WTC11 (cell line): ENCODE measurements at regions not wholly inside any gene's neighbourhood (a gene's known extent, or its start where the extent isn't known, plus 50 kb on each side); places are given as distances from the start of the nearest gene placed in this dataset.

Experiments
- ATAC-seq: fragments of 200-7000 bp; cut with Tn5 transposase; 2 replicates; pipeline ENCODE4 v1.10.0; 2021; ENCODE audit warnings: mild to moderate bottlenecking, moderate library complexity
- CTCF ChIA-PET: fragments of 300-600 bp; sonication (Branson Sonifier 250); formaldehyde crosslinking; loops from one replicate; lab custom pipeline; 2021; ENCODE audit warnings: antibody characterized with exemption; lab: Charles Lee
- POLR2A ChIA-PET: fragments of 350-600 bp; sonication (Branson Sonifier 250); formaldehyde crosslinking; loops from one replicate; lab custom pipeline; 2021; ENCODE audit warnings: antibody characterized with exemption; lab: Charles Lee
- DNase-seq: peaks from one replicate; pipeline ENCODE4 v3.0.0; 2021; ENCODE audit warnings: low spot score
- H3K27ac Mint-ChIP-seq: 2 replicates; pipeline ENCODE4 v1.8.0; 2021; ENCODE audit warnings: mixed read lengths
- H3K27me3 Mint-ChIP-seq: 2 replicates; pipeline ENCODE4 v1.8.0; 2021; ENCODE audit warnings: low read depth, mild to moderate bottlenecking, moderate library complexity, mixed read lengths
- H3K36me3 Mint-ChIP-seq: 2 replicates; pipeline ENCODE4 v1.8.0; 2021; ENCODE audit warnings: mixed read lengths
- H3K4me1 Mint-ChIP-seq: 2 replicates; pipeline ENCODE4 v1.8.0; 2022; ENCODE audit warnings: mixed read lengths
- H3K4me3 Mint-ChIP-seq: 2 replicates; pipeline ENCODE4 v1.8.0; 2021; ENCODE audit warnings: mild to moderate bottlenecking, moderate library complexity, mixed read lengths
- H3K9me3 Mint-ChIP-seq: 2 replicates; pipeline ENCODE4 v1.8.0; 2021; ENCODE audit warnings: mixed read lengths
- ATF1 ChIP-seq: sonication (generic); formaldehyde crosslinking; IDR thresholded peaks from 2 replicates; pipeline ENCODE4 v1.8.1; 2023; ENCODE audit warnings: mild to moderate bottlenecking, moderate library complexity, missing genetic modification reagents
- CREM ChIP-seq: sonication (generic); formaldehyde crosslinking; IDR thresholded peaks from 2 replicates; pipeline ENCODE4 v1.8.1; 2022; ENCODE audit warnings: mild to moderate bottlenecking, missing genetic modification reagents, moderate library complexity
- ELF4 ChIP-seq: sonication (generic); formaldehyde crosslinking; IDR thresholded peaks from 2 replicates; pipeline ENCODE4 v1.8.1; 2022; ENCODE audit warnings: low read depth, mild to moderate bottlenecking, moderate library complexity, missing genetic modification reagents
- EMX1 ChIP-seq: fragments of 250-450 bp; sonication (Bioruptor Pico); IDR thresholded peaks from 2 replicates; pipeline ENCODE4 v1.8.0; 2021; ENCODE audit warnings: mild to moderate bottlenecking
- FOXJ3 ChIP-seq: sonication (generic); formaldehyde crosslinking; IDR thresholded peaks from 2 replicates; pipeline ENCODE4 v1.9.0; 2021; ENCODE audit warnings: missing genetic modification reagents, mild to moderate bottlenecking, borderline replicate concordance
- FOXK1 ChIP-seq: sonication (generic); formaldehyde crosslinking; IDR thresholded peaks from 2 replicates; pipeline ENCODE4 v1.8.0; 2022; ENCODE audit warnings: mild to moderate bottlenecking, moderate library complexity, missing genetic modification reagents
- GABPB1 ChIP-seq: sonication (generic); formaldehyde crosslinking; IDR thresholded peaks from 2 replicates; pipeline ENCODE4 v1.8.1; 2023; ENCODE audit warnings: mild to moderate bottlenecking, missing genetic modification reagents
- GTF2I ChIP-seq: fragments of 250-450 bp; sonication (Bioruptor Pico); conservative IDR thresholded peaks from 2 replicates; pipeline ENCODE4 v1.4.0; 2021; ENCODE audit warnings: mild to moderate bottlenecking
- IRF2 ChIP-seq: sonication (generic); formaldehyde crosslinking; IDR thresholded peaks from 2 replicates; pipeline ENCODE4 v1.8.0; 2022; ENCODE audit warnings: low read depth, missing genetic modification reagents, borderline replicate concordance
- NFE2L1 ChIP-seq: sonication (generic); formaldehyde crosslinking; IDR thresholded peaks from 2 replicates; pipeline ENCODE4 v1.8.1; 2023; ENCODE audit warnings: missing genetic modification reagents
- RORB ChIP-seq: fragments of 250-450 bp; sonication (Bioruptor Pico); IDR thresholded peaks from 2 replicates; pipeline ENCODE4 v1.9.0; 2021; ENCODE audit warnings: mild to moderate bottlenecking
- SMAD4 ChIP-seq: sonication (generic); formaldehyde crosslinking; IDR thresholded peaks from 2 replicates; pipeline ENCODE4 v1.8.0; 2022; ENCODE audit warnings: mild to moderate bottlenecking, missing genetic modification reagents
- TCF7 ChIP-seq: sonication (generic); formaldehyde crosslinking; IDR thresholded peaks from 2 replicates; pipeline ENCODE4 v1.8.0; 2022; ENCODE audit warnings: mild to moderate bottlenecking, low read depth, missing genetic modification reagents, moderate library complexity
- TEAD1 ChIP-seq: sonication (generic); formaldehyde crosslinking; IDR thresholded peaks from 2 replicates; pipeline ENCODE4 v1.8.0; 2022; ENCODE audit warnings: mild to moderate bottlenecking, missing genetic modification reagents
- TEAD4 ChIP-seq: sonication (generic); formaldehyde crosslinking; IDR thresholded peaks from 2 replicates; pipeline ENCODE4 v1.8.0; 2022; ENCODE audit warnings: mild to moderate bottlenecking, missing genetic modification reagents
- ZBTB21 ChIP-seq: sonication (generic); formaldehyde crosslinking; IDR thresholded peaks from 2 replicates; pipeline ENCODE4 v1.8.1; 2023; ENCODE audit warnings: mild to moderate bottlenecking, missing genetic modification reagents, borderline replicate concordance
- ZNF416 ChIP-seq: fragments of 250-450 bp; sonication (Bioruptor Pico); IDR thresholded peaks from 2 replicates; pipeline ENCODE4 v1.9.0; 2021; ENCODE audit warnings: mild to moderate bottlenecking, inconsistent platforms
- TF ChIP-seq, protein P1 (sequence below): sonication (generic); formaldehyde crosslinking; conservative IDR thresholded peaks from 2 replicates; pipeline ENCODE4 v1.8.1; 2022; ENCODE audit warnings: mild to moderate bottlenecking, missing genetic modification reagents
- TF ChIP-seq, protein P2 (sequence below): sonication (generic); formaldehyde crosslinking; IDR thresholded peaks from 2 replicates; pipeline ENCODE4 v1.8.1; 2022; ENCODE audit warnings: low read depth, mild to moderate bottlenecking, moderate library complexity, missing genetic modification reagents, borderline replicate concordance
- TF ChIP-seq, protein P3 (sequence below): sonication (generic); formaldehyde crosslinking; IDR thresholded peaks from 2 replicates; pipeline ENCODE4 v1.8.0; 2023; ENCODE audit warnings: missing genetic modification reagents, mild to moderate bottlenecking, borderline replicate concordance
- TF ChIP-seq, protein P4 (sequence below): sonication (generic); formaldehyde crosslinking; IDR thresholded peaks from 2 replicates; pipeline ENCODE4 v1.8.0; 2023; ENCODE audit warnings: missing genetic modification reagents
- TF ChIP-seq, protein P5 (sequence below): sonication (generic); formaldehyde crosslinking; IDR thresholded peaks from 2 replicates; pipeline ENCODE4 v1.8.1; 2023; ENCODE audit warnings: mild to moderate bottlenecking, moderate library complexity, missing genetic modification reagents
- TF ChIP-seq, protein P6 (sequence below): fragments of 250-450 bp; sonication (Bioruptor Pico); IDR thresholded peaks from 2 replicates; pipeline ENCODE4 v1.8.0; 2021; ENCODE audit warnings: mild to moderate bottlenecking

DNA sequence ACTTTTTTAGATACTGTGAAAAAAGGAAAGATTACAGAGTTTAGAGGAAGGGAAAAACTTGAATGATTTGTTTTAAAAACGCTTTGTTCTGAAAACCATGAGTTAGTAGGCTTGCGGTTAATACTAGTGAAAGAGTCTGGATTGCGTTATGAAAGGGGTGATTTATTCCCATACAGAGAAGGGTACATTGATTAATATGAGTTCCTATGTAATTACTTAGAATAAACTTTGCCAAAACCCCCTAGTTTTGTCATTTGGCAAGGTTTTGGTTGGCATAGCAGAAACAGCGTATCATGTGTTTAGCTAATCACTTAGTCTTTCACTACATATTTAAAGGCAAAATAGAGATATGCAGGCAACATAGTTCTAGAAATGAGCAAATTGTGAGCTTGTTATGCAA, 91.2 kb upstream of the POT1 start:
- H3K27me3 Mint-ChIP-seq, result no peaks in the 10 kb centered on the region
- H3K4me3 Mint-ChIP-seq, result no peak overlapping the region
- H3K9me3 Mint-ChIP-seq, result no peaks in the 10 kb centered on the region
- POLR2A ChIA-PET, result no interaction called here
- DNase-seq (no peak), ATAC-seq (no peak)
- H3K36me3 Mint-ChIP-seq, result no peaks in the 10 kb centered on the region
- CTCF ChIA-PET, result no interaction called here
- H3K27ac Mint-ChIP-seq, result no peak overlapping the region
- TF ChIP-seq, protein P1, sequence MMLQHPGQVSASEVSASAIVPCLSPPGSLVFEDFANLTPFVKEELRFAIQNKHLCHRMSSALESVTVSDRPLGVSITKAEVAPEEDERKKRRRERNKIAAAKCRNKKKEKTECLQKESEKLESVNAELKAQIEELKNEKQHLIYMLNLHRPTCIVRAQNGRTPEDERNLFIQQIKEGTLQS (CRISPR knock-in tag), result no peak
- no peak for TF ChIP-seq SMAD4
- TF ChIP-seq ATF1 (CRISPR knock-in tag), result no peak
- TF ChIP-seq GTF2I (CRISPR knock-in tag), result no peak
- TF ChIP-seq FOXJ3 (CRISPR knock-in tag), result no peak
- TF ChIP-seq, protein P2, sequence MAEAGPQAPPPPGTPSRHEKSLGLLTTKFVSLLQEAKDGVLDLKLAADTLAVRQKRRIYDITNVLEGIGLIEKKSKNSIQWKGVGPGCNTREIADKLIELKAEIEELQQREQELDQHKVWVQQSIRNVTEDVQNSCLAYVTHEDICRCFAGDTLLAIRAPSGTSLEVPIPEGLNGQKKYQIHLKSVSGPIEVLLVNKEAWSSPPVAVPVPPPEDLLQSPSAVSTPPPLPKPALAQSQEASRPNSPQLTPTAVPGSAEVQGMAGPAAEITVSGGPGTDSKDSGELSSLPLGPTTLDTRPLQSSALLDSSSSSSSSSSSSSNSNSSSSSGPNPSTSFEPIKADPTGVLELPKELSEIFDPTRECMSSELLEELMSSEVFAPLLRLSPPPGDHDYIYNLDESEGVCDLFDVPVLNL (CRISPR knock-in tag), result no peak
- TF ChIP-seq TEAD1 (CRISPR knock-in tag), result no peak
- TF ChIP-seq TCF7 (CRISPR knock-in tag), result no peak
- TF ChIP-seq, protein P3, sequence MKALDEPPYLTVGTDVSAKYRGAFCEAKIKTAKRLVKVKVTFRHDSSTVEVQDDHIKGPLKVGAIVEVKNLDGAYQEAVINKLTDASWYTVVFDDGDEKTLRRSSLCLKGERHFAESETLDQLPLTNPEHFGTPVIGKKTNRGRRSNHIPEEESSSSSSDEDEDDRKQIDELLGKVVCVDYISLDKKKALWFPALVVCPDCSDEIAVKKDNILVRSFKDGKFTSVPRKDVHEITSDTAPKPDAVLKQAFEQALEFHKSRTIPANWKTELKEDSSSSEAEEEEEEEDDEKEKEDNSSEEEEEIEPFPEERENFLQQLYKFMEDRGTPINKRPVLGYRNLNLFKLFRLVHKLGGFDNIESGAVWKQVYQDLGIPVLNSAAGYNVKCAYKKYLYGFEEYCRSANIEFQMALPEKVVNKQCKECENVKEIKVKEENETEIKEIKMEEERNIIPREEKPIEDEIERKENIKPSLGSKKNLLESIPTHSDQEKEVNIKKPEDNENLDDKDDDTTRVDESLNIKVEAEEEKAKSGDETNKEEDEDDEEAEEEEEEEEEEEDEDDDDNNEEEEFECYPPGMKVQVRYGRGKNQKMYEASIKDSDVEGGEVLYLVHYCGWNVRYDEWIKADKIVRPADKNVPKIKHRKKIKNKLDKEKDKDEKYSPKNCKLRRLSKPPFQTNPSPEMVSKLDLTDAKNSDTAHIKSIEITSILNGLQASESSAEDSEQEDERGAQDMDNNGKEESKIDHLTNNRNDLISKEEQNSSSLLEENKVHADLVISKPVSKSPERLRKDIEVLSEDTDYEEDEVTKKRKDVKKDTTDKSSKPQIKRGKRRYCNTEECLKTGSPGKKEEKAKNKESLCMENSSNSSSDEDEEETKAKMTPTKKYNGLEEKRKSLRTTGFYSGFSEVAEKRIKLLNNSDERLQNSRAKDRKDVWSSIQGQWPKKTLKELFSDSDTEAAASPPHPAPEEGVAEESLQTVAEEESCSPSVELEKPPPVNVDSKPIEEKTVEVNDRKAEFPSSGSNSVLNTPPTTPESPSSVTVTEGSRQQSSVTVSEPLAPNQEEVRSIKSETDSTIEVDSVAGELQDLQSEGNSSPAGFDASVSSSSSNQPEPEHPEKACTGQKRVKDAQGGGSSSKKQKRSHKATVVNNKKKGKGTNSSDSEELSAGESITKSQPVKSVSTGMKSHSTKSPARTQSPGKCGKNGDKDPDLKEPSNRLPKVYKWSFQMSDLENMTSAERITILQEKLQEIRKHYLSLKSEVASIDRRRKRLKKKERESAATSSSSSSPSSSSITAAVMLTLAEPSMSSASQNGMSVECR (CRISPR knock-in tag), result no peak
- TF ChIP-seq CREM (CRISPR knock-in tag), result no peak
- TF ChIP-seq TEAD4 (CRISPR knock-in tag), result no peak
- no peak for TF ChIP-seq GABPB1 (CRISPR knock-in tag)
- TF ChIP-seq FOXK1 (CRISPR knock-in tag), result no peak
- TF ChIP-seq, protein P4, sequence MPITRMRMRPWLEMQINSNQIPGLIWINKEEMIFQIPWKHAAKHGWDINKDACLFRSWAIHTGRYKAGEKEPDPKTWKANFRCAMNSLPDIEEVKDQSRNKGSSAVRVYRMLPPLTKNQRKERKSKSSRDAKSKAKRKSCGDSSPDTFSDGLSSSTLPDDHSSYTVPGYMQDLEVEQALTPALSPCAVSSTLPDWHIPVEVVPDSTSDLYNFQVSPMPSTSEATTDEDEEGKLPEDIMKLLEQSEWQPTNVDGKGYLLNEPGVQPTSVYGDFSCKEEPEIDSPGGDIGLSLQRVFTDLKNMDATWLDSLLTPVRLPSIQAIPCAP (CRISPR knock-in tag), result no peak
- H3K4me1 Mint-ChIP-seq, result no peaks in the 10 kb centered on the region

DNA sequence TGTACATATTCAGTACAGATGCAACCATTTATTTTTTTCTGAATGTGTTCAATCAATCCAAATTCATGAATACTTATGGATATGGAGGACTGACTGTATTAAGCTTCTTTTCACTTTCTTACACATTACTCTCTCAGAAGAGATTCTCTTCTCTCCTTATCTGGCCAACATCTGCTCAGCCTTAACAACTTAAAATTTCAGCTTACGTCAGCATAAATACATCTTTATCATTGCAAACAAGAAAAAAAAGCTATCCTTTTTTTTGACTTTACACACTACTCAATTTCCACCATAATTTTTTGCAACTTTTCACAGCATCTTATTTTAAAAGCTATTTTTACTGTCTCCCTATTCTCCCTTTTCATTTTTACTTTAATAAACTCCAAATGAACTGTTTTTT, 80.9 kb upstream of the POT1 start:
- Mint-ChIP-seq H3K4me1 (no peaks in the 10 kb centered on the region), H3K27ac (no peak overlapping the region), H3K27me3 (no peaks in the 10 kb centered on the region; the same call in 1 of the 2 replicates), H3K4me3 (no peak overlapping the region), H3K36me3 (no peaks in the 10 kb centered on the region), H3K9me3 (no peaks in the 10 kb centered on the region)
- ATAC-seq (no peak), DNase-seq (no peak)
- POLR2A ChIA-PET, result no interaction called here
- CTCF ChIA-PET, result no interaction called here
- TF ChIP-seq FOXJ3 (CRISPR knock-in tag), result no peak
- TF ChIP-seq ZNF416 (CRISPR knock-in tag), result no peak
- no peak for TF ChIP-seq ZBTB21
- no peak for TF ChIP-seq NFE2L1 (CRISPR knock-in tag)
- TF ChIP-seq, protein P5, sequence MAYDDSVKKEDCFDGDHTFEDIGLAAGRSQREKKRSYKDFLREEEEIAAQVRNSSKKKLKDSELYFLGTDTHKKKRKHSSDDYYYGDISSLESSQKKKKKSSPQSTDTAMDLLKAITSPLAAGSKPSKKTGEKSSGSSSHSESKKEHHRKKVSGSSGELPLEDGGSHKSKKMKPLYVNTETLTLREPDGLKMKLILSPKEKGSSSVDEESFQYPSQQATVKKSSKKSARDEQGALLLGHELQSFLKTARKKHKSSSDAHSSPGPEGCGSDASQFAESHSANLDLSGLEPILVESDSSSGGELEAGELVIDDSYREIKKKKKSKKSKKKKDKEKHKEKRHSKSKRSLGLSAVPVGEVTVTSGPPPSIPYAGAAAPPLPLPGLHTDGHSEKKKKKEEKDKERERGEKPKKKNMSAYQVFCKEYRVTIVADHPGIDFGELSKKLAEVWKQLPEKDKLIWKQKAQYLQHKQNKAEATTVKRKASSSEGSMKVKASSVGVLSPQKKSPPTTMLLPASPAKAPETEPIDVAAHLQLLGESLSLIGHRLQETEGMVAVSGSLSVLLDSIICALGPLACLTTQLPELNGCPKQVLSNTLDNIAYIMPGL, result no peak
- TF ChIP-seq ELF4 (CRISPR knock-in tag), result no peak
- TF ChIP-seq RORB (CRISPR knock-in tag), result no peak
- TF ChIP-seq, protein P3 (CRISPR knock-in tag), result no peak
- TF ChIP-seq, protein P6, sequence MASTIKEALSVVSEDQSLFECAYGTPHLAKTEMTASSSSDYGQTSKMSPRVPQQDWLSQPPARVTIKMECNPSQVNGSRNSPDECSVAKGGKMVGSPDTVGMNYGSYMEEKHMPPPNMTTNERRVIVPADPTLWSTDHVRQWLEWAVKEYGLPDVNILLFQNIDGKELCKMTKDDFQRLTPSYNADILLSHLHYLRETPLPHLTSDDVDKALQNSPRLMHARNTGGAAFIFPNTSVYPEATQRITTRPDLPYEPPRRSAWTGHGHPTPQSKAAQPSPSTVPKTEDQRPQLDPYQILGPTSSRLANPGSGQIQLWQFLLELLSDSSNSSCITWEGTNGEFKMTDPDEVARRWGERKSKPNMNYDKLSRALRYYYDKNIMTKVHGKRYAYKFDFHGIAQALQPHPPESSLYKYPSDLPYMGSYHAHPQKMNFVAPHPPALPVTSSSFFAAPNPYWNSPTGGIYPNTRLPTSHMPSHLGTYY (CRISPR knock-in tag), result no peak
- no peak for TF ChIP-seq IRF2 (CRISPR knock-in tag)
- TF ChIP-seq EMX1 (CRISPR knock-in tag), result no peak
